ENCODE measurements at regions not wholly inside any gene's neighbourhood (a gene's known extent, or its start where the extent isn't known, plus 50 kb on each side); places are given as distances from the start of the nearest gene placed in this dataset.

DNA sequence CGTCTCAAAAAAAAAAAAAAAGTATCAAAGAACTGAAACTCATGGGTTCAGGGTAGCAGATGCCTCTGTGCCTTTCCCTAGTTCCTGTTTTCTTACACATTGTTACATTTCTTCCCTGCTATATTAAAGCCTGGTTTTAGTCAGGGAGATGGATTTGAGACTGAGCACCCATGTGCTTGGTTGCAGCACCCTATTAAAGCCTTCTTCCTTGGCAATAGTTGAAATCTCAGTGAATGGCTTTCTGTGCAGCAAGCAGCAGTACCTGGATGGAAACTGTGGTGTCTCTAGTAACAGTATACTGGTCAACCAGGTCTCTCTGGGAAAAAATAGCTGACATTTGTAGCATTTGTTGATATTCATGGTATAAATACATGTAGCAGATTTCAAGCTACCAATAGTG lies 331.1 kb downstream of the ANKRD30A start:
- TF ChIP-seq, protein P1, sequence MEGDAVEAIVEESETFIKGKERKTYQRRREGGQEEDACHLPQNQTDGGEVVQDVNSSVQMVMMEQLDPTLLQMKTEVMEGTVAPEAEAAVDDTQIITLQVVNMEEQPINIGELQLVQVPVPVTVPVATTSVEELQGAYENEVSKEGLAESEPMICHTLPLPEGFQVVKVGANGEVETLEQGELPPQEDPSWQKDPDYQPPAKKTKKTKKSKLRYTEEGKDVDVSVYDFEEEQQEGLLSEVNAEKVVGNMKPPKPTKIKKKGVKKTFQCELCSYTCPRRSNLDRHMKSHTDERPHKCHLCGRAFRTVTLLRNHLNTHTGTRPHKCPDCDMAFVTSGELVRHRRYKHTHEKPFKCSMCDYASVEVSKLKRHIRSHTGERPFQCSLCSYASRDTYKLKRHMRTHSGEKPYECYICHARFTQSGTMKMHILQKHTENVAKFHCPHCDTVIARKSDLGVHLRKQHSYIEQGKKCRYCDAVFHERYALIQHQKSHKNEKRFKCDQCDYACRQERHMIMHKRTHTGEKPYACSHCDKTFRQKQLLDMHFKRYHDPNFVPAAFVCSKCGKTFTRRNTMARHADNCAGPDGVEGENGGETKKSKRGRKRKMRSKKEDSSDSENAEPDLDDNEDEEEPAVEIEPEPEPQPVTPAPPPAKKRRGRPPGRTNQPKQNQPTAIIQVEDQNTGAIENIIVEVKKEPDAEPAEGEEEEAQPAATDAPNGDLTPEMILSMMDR (IDR thresholded peaks at IDR 0.05): no peak
- TF ChIP-seq POLR2A (IDR thresholded peaks at IDR 0.05): no peak

All from Peyer's patch (tissue), 4 donors.